HepG2 (cell line): ENCODE measurements at regions not wholly inside any gene's neighbourhood (a gene's known extent, or its start where the extent isn't known, plus 50 kb on each side); places are given as distances from the start of the nearest gene placed in this dataset.

ENCODE experiments used
- ATAC-seq: fragments of 200-7000 bp; cut with Tn5 transposase; 3 replicates; pipeline ENCODE4 v1.9.1; 2020; ENCODE audit warnings: mild to moderate bottlenecking, moderate library complexity
- BruUV-seq: library from RNA; stranded (reverse); fragments of 400-500 nt; replicated peaks from 2 replicates; lab custom pipeline; 2021; lab: Mats Ljungman, UMichigan
- CTCF ChIA-PET: fragments of 300-600 bp; formaldehyde crosslinking; extraction: SDS; loops from one replicate; lab custom pipeline; 2021; ENCODE audit warnings: low total read pairs, inconsistent platforms, low intra/inter-chr PET ratio; lab: Yijun Ruan, JAX
- POLR2A ChIA-PET: fragments of 350-600 bp; sonication (Branson Sonifier 250); formaldehyde crosslinking; loops from one replicate; lab custom pipeline; 2020; ENCODE audit warnings: antibody characterized with exemption, inconsistent platforms; lab: Yijun Ruan, JAX
- DNase-seq: peaks from one replicate; pipeline ENCODE4 v3.0.0-alpha.2; 2015; ENCODE audit warnings: low spot score
- FAIRE-seq: peaks from 3 replicates; lab custom pipeline; 2011; peaks lifted over from hg19 to GRCh38; lab: Jason Lieb, UNC
- H2AFZ ChIP-seq: one replicate; pipeline ENCODE4 v1.6.1; 2011; ENCODE audit warnings: low read length, inconsistent platforms
- H3K27ac ChIP-seq: fragments of 300-600 bp; 3 replicates; pipeline ENCODE4 v1.8.0; 2011; ENCODE audit warnings: mixed run types, mild to moderate bottlenecking, mixed read lengths, low read length, inconsistent platforms; ENCODE audit not compliant: insufficient read depth; ENCODE audit errors: extremely low read length
- H3K27me3 ChIP-seq, 2 experiments: fragments of 200-600 bp in 1 of 2; 2 replicates in 1 of 2; 3 replicates in 1 of 2; pipeline versions ENCODE4 v1.6.0 to v1.8.0; 2011; ENCODE audit warnings: low read length in 2 of 2, mild to moderate bottlenecking in 2 of 2, moderate library complexity in 2 of 2, inconsistent platforms in 1 of 2; ENCODE audit not compliant: insufficient read depth in 2 of 2, control insufficient read depth in 1 of 2
- H3K36me3 ChIP-seq, 2 experiments: fragments of 200-600 bp in 1 of 2; replicated peaks in 1 of 2; 2 replicates in 1 of 2; 3 replicates in 1 of 2; pipeline versions ENCODE4 v1.5.1 to v1.8.0; 2011; ENCODE audit warnings: low read length in 2 of 2, inconsistent platforms in 1 of 2; ENCODE audit not compliant: insufficient read depth in 2 of 2, control insufficient read depth in 1 of 2
- H3K4me1 ChIP-seq: 2 replicates; pipeline ENCODE4 v1.5.1; 2012; ENCODE audit warnings: low read length, inconsistent platforms; ENCODE audit not compliant: insufficient read depth
- H3K4me2 ChIP-seq: 2 replicates; pipeline ENCODE4 v1.6.0; 2011; ENCODE audit warnings: low read depth, low read length, inconsistent platforms
- H3K4me3 ChIP-seq, 3 experiments: fragments of 200-600 bp in 1 of 3; sonication (generic), shearing (Covaris generic) in 1 of 3; replicated peaks in 1 of 3; 2 replicates each; pipeline ENCODE4 v1.5.1; 2011 to 2016; ENCODE audit warnings: low read length in 3 of 3, inconsistent platforms in 2 of 3, low read depth in 2 of 3, mild to moderate bottlenecking in 2 of 3, control low read depth in 1 of 3, mixed read lengths in 1 of 3; ENCODE audit not compliant: insufficient read depth in 1 of 3
- H3K79me2 ChIP-seq: one replicate; pipeline ENCODE4 v1.6.1; 2011; ENCODE audit warnings: low read length, inconsistent platforms; ENCODE audit not compliant: insufficient read depth
- H3K9ac ChIP-seq: 2 replicates; pipeline ENCODE4 v1.6.0; 2011; ENCODE audit warnings: mild to moderate bottlenecking, low read depth, low read length, inconsistent platforms; ENCODE audit not compliant: insufficient read depth
- H3K9me3 ChIP-seq: 2 replicates; pipeline ENCODE4 v1.5.1; 2012; ENCODE audit warnings: mild to moderate bottlenecking, low read length
- H4K20me1 ChIP-seq: 2 replicates; pipeline ENCODE4 v1.6.0; 2011; ENCODE audit warnings: inconsistent platforms, mild to moderate bottlenecking, low read length, moderate library complexity; ENCODE audit not compliant: insufficient read depth
- CENPT ChIP-seq: sonication (generic); formaldehyde crosslinking; IDR thresholded peaks from 2 replicates; pipeline ENCODE4 v1.8.0; 2022; ENCODE audit warnings: low read depth, mild to moderate bottlenecking, moderate library complexity, missing genetic modification reagents
- CREBL2 ChIP-seq: sonication (generic); formaldehyde crosslinking; IDR thresholded peaks from 2 replicates; pipeline ENCODE4 v1.8.1; 2023; ENCODE audit warnings: missing genetic modification reagents, mild to moderate bottlenecking, borderline replicate concordance
- EHMT2 ChIP-seq: fragments of 200-600 bp; sonication (generic); IDR thresholded peaks from 2 replicates; pipeline ENCODE4 v1.7.0; 2017; ENCODE audit warnings: antibody characterized with exemption, low read depth, low read length, borderline replicate concordance
- MIER3 ChIP-seq: IDR thresholded peaks from 2 replicates; pipeline ENCODE4 v1.6.1; 2016; ENCODE audit warnings: missing compliant biosample characterization, borderline replicate concordance
- SMARCE1 ChIP-seq: fragments of 450-650 bp; IDR thresholded peaks from 2 replicates; pipeline ENCODE4 v1.6.1; 2017; ENCODE audit warnings: borderline replicate concordance
- SNAPC4 ChIP-seq: sonication (generic); formaldehyde crosslinking; IDR thresholded peaks from 2 replicates; pipeline ENCODE4 v1.4.0; 2020; ENCODE audit warnings: mild to moderate bottlenecking, missing genetic modification reagents
- ZBTB44 ChIP-seq: sonication (generic); formaldehyde crosslinking; IDR thresholded peaks from 2 replicates; pipeline ENCODE4 v1.4.0; 2020; ENCODE audit warnings: missing genetic modification reagents
- ZNF407 ChIP-seq: sonication (generic); formaldehyde crosslinking; IDR thresholded peaks from one replicate; pipeline ENCODE4 v1.5.1; 2020; ENCODE audit warnings: mild to moderate bottlenecking, missing genetic modification reagents; ENCODE audit errors: not compliant biosample characterization
- ZNF430 ChIP-seq: sonication (generic); formaldehyde crosslinking; IDR thresholded peaks from 2 replicates; pipeline ENCODE4 v1.9.0; 2021; ENCODE audit warnings: mild to moderate bottlenecking, missing genetic modification reagents
- ZNF510 ChIP-seq: sonication (generic); formaldehyde crosslinking; IDR thresholded peaks from 2 replicates; pipeline ENCODE4 v1.4.0; 2020; ENCODE audit warnings: low read depth, mild to moderate bottlenecking, missing genetic modification reagents
- WGBS: methylation state at CpG from one replicate; pipeline ENCODE4 v1.1.6; 2017; ENCODE audit warnings: low lambda C conversion rate; 5-methylcytosine and 5-hydroxymethylcytosine counted together
- in situ Hi-C: cut with HindIII; loops from 2 replicates; pipeline ENCODE4 v1.10.0; 2017; ENCODE audit warnings: low pct_unique_long_range_greater_than_20kb; ENCODE audit not compliant: extremely low pct_ligation_motif_present
- intact Hi-C: fragments of 100-400 bp; cut with micrococcal nuclease; formaldehyde crosslinking; loops from one replicate; pipeline ENCODE4 v1.10.0; 2022; ENCODE audit not compliant: unreplicated experiment

DNA sequence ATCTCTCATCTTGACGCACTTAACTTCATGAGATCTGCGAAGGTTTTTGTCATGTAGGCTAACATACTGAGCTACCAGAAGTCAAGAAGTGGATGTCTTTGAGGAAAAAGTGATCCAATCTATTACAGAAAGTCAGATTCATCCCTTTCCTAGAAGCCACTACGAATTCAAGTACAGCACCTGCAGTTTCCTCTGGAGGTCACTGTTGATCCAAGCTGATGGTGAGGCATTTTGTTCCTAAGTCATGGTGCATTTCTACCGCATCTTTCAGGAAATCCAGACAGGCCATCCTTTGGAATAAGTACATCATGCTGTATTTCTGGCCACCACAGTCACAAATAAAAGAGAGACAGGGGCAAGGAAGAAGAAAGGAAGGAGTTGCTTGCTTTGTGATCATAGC, 541.0 kb downstream of the CDY2B start:
- H3K4me2 ChIP-seq, result no peak overlapping the region
- in situ Hi-C loops, result no loop called here
- ChIA-PET POLR2A (no interaction called here), CTCF (no interaction called here)
- peaks cover 54% of the 10 kb centered on the region for H3K9me3 ChIP-seq
- intact Hi-C loops, result no loop called here
- no peak for ATAC-seq
- no peak for DNase-seq
- no peaks in the 10 kb centered on the region for H3K79me2 ChIP-seq
- H4K20me1 ChIP-seq, result no peaks in the 10 kb centered on the region
- no peak overlapping the region for H2AFZ ChIP-seq
- FAIRE-seq, result no peak
- H3K4me3 ChIP-seq, result no peak overlapping the region
- no peaks in the 10 kb centered on the region for H3K4me1 ChIP-seq
- WGBS, result 0% methylated on average over 2 of the region's 4 CpGs
- H3K36me3 ChIP-seq, result no peaks in the 10 kb centered on the region
- BruUV-seq, result no TSS peak
- H3K27ac ChIP-seq, result no peak overlapping the region
- no peaks in the 10 kb centered on the region for H3K27me3 ChIP-seq
- H3K9ac ChIP-seq, result no peak overlapping the region
- TF ChIP-seq CENPT (CRISPR knock-in tag) (no peak), SMARCE1 (no peak), MIER3 (CRISPR knock-in tag) (no peak), CREBL2 (CRISPR knock-in tag) (no peak), ZNF407 (CRISPR knock-in tag) (no peak), EHMT2 (no peak), ZBTB44 (no peak), SNAPC4 (CRISPR knock-in tag) (no peak), ZNF510 (CRISPR knock-in tag) (no peak), ZNF430 (no peak)
